GM21515 (cell line): ENCODE measurements at regions not wholly inside any gene's neighbourhood (a gene's known extent, or its start where the extent isn't known, plus 50 kb on each side); places are given as distances from the start of the nearest gene placed in this dataset.

ENCODE experiments used
- ATAC-seq: cut with Tn5 transposase; IDR thresholded peaks from one replicate; pipeline ENCODE4 v1.9.1; 2021; ENCODE audit not compliant: unreplicated experiment

GRCh38 chr10:105691811-105692210 is 1050.7 kb downstream of the SORCS3 start:
- ATAC-seq = no peak

GRCh38 chr10:105682911-105683310 is 1041.8 kb downstream of the SORCS3 start:
- no peak for ATAC-seq

GRCh38 chr10:105681051-105681450 is 1040.0 kb downstream of the SORCS3 start:
- ATAC-seq = no peak

GRCh38 chr10:105679781-105680180 is 1038.7 kb downstream of the SORCS3 start:
- ATAC-seq = no peak

GRCh38 chr10:105675333-105675732 is 1034.2 kb downstream of the SORCS3 start:
- ATAC-seq = no peak

GRCh38 chr10:105674448-105674847 is 1033.4 kb downstream of the SORCS3 start:
- no peak for ATAC-seq

GRCh38 chr10:105658696-105659095 is 1017.6 kb downstream of the SORCS3 start:
- ATAC-seq = no peak

GRCh38 chr10:105656856-105657255 is 1015.8 kb downstream of the SORCS3 start:
- no peak for ATAC-seq

GRCh38 chr10:105650306-105650705 is 1009.2 kb downstream of the SORCS3 start:
- ATAC-seq = no peak

- no peak for ATAC-seq
These were observed 1006.3 kb downstream of the SORCS3 start for GRCh38 chr10:105647354-105647753.

GRCh38 chr10:105644978-105645377 is 1003.9 kb downstream of the SORCS3 start:
- no peak for ATAC-seq

GRCh38 chr10:105644559-105644958 is 1003.5 kb downstream of the SORCS3 start:
- no peak for ATAC-seq

- ATAC-seq = no peak
These were observed 1003.0 kb downstream of the SORCS3 start for GRCh38 chr10:105644091-105644490.

GRCh38 chr10:105643660-105644059 is 1002.6 kb downstream of the SORCS3 start:
- no peak for ATAC-seq

- ATAC-seq = no peak
These were observed 993.2 kb downstream of the SORCS3 start for GRCh38 chr10:105634281-105634680.

- no peak for ATAC-seq
These were observed 974.8 kb downstream of the SORCS3 start for GRCh38 chr10:105615715-105616365.

GRCh38 chr10:105611244-105611798 is 970.2 kb downstream of the SORCS3 start:
- ATAC-seq = no peak

GRCh38 chr10:105609451-105609850 is 968.4 kb downstream of the SORCS3 start:
- ATAC-seq = no peak

- ATAC-seq = no peak
These were observed 964.8 kb downstream of the SORCS3 start for GRCh38 chr10:105605918-105606317.

GRCh38 chr10:105605104-105605503 is 964.0 kb downstream of the SORCS3 start:
- no peak for ATAC-seq

GRCh38 chr10:105598207-105598606 is 957.1 kb downstream of the SORCS3 start:
- ATAC-seq = no peak

- no peak for ATAC-seq
These were observed 956.2 kb downstream of the SORCS3 start for GRCh38 chr10:105597312-105597711.

- ATAC-seq = no peak
These were observed 955.7 kb downstream of the SORCS3 start for GRCh38 chr10:105596749-105597148.
